GM21381 (cell line): ENCODE measurements at regions not wholly inside any gene's neighbourhood (a gene's known extent, or its start where the extent isn't known, plus 50 kb on each side); places are given as distances from the start of the nearest gene placed in this dataset.
A peak's percentile ranks its signal among the peaks of the same experiment; 100 is the strongest.

Experiments
- ATAC-seq: cut with Tn5 transposase; IDR thresholded peaks from one replicate; pipeline ENCODE4 v1.9.1; 2021; ENCODE audit warnings: mild to moderate bottlenecking, moderate library complexity; ENCODE audit not compliant: unreplicated experiment

DNA sequence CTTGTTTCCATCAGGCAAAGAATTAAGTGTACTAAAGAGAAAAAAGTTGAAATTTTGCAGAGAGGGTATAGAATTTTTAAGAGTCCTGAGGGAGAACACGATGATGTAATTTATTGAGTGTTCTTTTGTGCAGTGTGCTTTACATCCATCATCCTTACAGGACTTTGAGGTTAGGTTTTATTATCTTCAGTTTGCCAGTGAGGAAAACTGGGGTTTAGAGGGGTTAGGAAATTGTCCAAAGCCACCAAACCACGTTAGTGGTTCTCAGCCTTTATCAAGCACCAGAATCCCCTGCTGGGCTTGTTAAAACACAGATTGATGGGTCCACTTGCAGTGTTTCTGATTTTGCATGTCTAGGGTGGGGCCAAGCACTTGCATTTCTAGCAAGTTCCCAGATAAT lies 277.5 kb downstream of the KCNS3 start:
- no peak for ATAC-seq

DNA sequence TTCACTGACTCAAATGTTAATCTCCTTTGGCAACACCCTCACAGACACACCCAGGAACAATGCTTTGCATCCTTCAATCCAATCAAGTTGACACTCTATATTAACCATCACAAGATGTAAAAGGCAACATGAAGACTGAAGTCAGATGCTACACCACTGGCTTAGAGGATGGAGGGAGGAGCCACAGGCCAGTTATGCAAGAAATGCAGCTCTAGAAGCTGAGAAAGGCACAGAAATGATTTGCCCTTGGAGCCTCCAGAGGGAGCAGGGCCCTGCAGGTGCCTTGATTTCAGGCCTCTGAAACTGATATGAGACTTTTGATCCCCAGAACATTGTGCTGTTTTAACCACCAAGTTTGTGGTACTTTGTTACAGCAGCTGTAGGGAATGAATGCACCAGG lies 276.3 kb downstream of the KCNS3 start:
- no peak for ATAC-seq

DNA sequence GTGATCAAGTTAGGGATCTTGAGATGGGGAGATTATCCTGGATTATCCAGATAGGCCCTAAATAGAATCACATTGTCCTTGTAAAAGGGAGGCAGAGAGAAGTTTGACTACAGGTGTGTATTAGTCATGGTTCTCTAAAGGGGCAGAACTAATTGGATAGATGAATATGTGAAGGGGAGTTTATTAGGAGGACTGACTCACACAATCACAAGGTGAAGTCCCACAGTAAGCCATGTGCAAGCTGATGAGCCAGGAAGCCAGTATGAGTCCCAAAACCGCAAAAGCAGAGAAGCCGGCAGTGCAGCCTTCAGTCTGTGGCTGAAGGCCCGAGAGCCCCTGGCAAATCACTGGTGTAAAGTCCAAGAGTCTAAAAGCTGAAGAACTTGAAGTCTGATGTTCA lies 275.8 kb downstream of the KCNS3 start:
- no peak for ATAC-seq

DNA sequence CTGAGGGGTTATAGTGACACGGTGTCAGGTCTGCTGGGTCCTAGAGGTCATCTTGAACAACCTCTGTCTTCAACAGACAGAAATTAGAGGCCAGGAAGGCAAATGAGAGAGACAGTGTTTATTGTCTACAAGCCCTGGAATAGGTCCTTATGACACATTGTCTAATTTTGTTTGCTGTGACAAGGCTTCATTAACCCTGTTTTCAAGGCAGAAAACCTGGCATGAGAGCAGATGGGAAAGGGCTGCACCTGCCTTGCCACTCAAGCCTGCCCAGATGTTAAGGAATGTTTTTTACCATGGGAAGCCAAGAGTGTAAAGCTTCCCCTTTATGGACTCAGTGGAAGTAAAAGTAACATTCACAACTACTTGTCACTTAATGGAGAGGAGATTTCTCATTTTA lies 275.3 kb downstream of the KCNS3 start:
- ATAC-seq = no peak

DNA sequence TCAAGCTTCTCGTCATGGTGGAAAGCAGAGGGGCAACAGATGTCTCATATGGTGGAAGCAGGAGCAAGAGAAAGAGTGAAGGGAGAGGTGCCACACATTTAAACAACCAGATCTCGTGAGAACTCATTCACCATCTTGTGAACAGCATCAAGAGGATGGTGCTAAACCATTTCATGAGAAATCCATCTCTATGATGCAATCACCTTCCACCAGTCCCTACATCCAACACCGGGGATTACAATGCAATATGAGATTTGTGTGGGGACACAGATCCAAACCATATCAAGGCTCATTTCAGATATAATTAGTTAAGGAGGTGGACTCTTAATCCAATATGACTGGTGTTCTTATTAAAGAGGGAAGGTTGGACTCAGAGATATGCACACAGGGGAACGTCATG lies 272.8 kb downstream of the KCNS3 start:
- ATAC-seq = no peak

DNA sequence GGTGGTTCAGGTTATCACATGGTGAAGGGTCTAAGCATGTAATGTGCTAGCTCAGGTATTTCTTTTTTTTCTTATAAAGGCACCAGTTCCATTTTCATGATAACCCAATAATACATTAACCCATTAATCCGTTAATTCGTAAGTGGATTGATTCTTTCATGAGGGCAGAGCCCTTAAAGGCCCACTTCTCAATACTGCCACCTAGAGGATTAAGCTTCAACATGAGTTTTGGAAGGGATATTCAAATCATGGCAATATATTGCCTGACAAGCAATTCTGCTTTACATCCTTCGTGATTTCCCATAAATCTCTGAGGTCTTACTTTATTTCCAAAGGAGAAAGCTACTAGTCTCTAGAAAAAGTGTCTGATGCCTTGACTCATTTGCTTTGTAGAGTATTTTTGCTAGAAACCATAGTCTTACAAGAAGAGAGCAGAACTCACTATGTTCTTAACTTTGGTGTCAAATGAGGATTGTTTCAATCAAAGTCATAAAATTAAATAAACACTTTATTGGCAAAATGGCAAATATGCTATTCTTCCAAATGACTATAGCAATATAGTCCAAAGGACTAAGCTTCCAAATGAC lies 271.3 kb downstream of the KCNS3 start:
- peak; percentile 75 for ATAC-seq

DNA sequence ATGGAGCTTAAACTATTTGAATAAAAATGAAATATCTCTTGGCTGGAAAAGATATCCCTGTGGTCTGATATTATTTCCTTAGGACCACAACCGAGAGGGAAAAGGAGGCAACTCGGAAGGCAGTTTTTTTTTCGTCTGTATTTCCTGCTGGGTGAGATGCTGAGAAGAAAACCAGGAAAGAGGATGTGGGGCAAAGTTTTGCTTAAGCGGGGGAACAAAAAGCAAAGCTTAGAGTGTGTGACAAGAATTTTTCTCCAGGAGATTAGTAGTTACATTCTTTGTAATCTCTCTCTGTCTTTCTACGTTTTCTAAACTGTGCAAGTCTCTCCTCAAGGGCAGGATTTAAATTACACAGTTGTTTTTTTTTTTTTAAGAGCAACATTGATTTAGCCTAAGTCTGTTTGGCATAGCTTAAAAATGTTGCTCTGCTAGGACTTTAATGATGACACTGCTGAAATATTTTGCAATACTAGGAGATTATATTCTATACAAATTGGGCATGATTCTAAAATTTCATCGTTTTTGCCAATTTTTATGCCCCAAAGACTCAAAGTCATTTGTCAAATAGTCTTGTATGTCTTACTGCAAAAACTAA lies 258.5 kb downstream of the KCNS3 start:
- ATAC-seq = no peak

DNA sequence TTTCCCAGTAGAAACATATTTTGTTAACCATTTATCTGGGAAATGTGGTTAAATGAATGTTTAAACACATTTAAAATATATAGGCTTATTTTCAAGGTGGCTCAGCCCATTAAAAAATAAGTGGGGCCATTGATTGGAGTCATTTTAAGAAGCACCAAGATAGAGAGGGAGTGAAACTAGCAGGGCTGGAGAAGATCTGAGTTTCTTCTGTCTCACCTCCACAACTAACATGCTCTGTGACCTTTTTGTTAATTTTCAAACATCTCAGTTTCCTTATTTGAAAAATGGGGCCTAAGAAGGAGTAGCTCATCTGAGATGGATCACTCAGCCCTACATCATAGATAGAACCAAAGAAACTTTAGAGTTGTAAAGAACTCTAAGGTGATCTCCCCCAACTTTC lies 254.8 kb downstream of the KCNS3 start:
- no peak for ATAC-seq

DNA sequence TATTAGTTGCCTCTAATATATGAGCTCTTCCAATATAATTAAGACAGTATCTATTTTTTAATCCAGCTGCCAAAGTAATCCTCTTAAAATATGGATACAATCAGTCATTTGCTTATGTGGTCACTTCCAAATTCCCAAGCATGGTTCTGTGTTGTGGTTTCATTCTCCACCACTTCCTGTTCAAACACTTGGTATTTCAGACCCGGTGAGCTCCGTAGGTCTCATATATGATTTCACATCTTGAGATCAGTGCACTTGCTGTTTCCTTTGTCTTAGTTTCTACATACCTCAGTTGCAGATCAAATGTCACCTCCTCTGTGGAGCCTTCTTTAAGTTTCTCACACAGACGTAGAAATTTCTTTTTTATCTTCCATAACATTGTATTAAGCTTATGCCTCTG lies 254.2 kb downstream of the KCNS3 start:
- ATAC-seq = peak; percentile 55

DNA sequence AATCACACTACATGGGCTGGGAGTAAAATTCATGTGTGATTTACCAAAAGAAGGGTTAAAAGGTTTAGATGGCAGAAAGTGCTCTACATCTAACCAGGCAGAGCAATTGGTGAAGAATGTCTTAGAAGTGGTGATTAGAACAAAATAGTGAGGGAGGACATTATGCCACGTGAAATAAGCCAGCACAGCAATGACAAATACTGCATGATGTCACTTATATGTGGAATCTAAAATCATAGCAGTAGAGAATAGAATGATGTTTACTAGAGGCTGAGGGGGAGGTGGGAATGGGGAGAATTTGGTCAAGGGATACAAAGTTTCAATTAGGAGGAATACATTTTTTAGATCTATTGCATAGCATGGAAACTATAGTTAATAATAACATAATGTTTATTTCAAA lies 253.3 kb downstream of the KCNS3 start:
- no peak for ATAC-seq

DNA sequence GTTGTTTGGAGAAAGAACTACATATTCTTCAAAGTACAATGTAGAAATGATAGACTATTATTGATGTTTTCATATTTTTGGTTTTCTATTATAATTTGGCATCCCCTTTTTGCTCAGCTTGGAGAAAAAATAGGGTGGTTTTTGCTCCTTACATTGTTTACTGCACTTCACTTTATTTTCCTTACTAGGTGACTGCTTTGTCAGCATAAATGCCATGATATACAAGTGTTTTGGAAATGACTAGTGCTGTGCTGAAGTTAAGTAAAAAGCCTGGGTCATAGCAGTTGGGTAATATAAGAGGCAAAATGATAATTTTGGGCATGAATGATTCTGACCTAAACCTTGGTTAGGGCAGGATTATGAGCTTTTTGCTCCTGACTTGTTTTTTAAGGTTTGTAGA lies 250.9 kb downstream of the KCNS3 start:
- no peak for ATAC-seq

DNA sequence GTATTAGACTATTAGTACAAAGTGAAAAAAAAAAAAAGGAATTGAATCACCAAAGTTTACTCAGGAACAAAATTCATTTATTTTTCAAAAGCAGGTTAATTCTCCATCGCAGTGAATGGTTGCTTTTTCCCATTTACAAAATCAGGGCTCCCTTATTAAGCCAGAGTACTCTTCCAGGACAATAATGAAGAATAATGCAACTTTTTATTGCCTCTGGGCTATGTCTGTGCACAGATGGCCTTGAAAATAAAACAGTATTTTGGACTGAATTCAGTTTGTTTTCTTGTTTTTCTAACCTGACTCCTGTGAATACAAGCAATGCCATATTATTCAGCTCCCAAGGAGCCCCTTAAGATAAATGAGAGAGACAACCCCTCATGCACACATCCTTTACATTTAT lies 246.8 kb downstream of the KCNS3 start:
- ATAC-seq = no peak

DNA sequence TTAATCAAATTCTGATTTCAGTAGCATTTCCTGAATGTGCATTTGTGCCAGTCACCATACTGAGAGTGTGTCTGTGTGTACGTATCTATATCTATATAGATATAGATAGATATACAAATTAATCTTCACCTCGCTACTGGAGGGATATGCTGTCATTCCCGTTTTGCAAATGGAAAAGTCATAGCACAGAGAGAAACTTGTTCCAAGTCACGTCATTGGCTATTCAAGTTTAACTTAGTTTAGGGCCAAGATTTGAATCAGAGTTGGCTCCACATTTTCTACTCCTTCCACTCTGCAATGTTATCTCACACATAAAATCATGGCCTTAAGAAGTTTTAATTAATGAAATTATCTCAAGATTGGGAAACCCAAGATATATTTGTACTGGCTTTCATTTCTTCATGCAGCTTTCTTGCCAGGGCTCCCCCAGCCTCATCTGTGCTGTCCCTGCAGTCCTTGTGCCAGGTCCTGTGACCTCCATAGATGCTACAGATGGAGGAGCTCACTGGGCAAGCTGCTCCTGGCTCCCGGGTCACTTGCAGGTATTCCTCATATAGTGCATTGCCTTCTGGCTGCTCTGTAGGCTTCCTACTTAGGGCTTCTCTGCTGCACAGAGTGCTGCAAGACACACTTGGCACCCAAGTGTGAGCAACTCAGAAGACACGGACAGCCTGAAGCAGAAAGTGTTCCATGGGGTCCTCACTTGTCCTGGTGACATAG lies 245.8 kb downstream of the KCNS3 start:
- ATAC-seq = no peak

DNA sequence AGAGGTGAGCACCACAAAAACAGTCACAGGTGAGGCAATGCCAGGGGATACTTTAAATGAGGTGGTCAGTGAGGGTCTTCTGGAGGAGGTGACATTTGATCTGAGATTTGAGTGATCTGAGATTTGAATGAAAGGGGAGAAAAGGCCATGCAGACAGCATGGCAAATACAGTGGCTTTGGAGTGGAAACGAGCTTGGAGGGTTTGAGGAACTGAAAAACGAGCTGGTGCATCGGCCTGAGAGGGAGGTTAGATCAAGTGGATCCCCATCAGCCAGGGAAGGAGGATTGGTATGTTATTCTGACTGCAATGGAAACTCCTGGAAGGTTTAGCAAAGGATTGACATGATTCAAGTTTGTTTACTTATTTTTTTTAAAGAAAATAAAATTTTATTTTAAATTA lies 245.1 kb downstream of the KCNS3 start:
- ATAC-seq = no peak

DNA sequence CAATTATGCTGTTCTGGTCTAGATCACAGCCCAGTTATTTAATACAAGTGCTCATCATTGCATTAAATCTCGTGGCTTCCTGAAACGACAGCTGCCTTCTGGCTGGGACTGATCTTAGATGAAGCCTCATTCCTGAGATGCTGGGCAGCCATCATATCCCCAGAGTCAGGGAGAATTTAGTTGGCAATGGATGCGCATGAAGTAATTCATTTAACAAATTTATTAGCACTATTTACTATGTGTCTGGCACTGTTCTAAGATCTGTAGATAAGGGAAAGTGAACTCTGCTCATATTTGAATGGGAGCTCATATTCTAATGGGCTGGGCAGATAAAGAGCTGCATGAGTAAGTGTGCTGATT lies 244.7 kb downstream of the KCNS3 start:
- ATAC-seq = no peak

DNA sequence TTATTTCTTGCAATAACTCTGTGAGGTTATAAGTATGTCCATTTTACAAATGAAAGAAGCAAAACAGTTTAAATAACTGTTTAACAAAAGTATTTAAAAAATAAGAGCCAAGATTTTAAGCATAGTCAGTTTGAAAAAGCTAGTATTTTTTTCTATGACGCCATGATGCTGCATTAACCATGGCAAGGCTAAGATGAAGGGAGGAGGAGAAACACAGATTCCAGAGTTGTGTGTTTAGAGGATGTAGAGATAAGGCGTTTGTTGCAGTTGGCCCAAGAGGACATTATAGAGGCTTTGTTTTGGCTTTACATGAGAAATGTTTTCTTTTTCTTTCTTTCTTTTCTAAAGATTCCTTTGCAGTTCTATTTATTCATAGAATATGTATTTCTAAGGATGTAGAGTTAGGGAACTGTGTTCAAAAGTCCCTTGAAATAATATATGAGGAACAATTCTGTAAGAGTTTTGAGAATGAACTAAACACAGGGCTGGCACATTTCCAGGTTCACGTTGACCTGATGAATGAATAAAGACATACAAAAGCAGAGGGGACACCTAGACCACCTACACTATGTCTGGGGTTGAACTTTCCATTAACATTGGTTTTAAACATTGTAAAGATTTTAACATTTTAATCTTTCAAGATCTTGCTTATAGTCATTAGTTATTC lies 244.2 kb downstream of the KCNS3 start:
- ATAC-seq = no peak

DNA sequence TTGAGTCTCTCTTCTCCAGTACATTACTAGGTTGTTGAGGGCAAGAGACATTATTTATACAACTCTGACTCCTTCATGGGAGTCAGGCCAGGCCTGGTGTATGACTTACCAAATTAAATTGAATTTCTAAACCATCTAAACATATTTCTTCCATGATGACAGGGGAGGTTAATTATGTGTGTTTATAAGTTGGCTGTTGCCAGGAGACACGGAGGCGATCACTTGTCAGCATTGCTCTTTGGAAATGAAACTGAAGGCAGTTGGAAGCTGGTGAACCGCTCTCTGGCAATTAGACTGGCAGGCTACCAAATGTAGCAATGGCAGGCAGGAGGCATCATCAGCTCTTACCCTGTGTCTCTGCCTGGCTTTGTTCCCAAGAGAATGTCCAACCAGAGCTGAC lies 241.4 kb downstream of the KCNS3 start:
- no peak for ATAC-seq

DNA sequence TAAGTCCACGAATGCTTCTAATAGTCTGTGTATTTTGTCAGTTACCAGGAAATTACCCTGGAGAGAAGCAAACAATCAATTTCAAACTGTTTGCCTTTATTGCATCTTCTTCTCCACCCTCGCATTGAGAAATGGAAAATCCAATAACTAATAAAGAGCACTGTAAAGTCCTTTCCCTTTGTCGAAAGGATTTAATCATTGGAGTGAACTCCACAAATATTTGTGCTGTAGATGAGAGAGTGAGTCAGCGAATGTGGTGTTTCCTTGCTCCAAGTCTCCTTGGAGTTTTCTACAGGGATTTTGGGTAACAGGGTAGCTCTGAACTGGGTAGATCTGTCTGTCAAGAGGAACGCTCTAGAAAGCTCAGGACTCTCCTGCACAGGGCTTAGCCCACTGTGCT lies 240.2 kb downstream of the KCNS3 start:
- no peak for ATAC-seq

DNA sequence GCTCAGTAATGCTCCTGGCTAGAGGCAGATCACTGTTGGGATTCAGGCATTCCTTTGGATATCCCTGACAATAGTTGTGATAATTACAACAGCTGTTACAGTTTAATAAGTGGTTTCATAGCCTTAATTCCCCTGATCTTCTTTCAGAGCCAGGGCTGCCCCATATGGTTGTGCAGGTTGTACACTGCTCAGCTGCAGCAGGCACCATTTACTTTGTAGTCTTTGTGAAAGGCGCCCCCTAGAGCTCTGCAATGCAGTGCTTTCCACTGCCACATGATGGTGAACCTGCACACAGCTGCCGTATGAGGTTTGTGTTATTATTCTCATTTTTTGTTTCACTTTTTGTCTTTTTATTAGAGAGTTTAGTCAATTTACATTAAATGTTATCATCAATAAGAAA lies 239.1 kb downstream of the KCNS3 start:
- ATAC-seq = peak; percentile 88

DNA sequence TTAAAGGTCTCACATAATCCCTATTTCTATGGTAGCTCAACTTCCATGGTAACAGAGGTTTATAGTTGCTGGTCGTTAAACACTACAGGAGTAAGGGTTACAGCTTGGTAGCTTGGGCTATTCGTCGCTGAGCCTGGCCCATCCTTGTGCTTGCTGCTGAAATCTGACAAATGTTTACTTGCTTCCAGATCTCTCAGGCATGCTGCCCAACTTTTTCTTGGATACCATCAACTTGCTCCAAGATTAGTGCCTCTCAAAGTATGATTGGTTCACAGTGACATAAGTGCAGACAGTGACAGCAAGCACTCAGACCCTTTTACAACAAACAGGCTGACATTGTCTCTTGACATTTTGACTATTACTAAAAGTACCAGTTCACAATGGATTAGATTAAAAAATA lies 231.8 kb downstream of the KCNS3 start:
- no peak for ATAC-seq

DNA sequence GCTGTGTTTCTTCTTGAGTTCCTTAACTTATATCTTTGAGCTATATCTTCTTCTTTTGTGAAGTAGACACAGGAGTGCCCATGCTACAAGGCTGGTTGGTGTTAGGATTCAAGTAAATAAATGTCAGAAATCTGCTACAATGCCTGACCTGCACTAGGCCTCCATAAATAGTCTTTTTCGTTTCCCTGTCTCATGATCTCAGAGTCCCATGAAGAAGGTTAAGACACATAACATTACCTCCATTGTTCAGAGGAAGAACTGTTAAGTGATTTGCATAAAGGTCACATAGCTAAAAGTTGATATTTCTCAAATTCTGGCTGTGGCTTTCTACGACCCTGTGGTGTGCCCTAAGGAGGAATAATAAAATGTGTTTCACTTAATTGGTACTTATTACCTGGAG lies 228.4 kb downstream of the KCNS3 start:
- ATAC-seq = no peak

DNA sequence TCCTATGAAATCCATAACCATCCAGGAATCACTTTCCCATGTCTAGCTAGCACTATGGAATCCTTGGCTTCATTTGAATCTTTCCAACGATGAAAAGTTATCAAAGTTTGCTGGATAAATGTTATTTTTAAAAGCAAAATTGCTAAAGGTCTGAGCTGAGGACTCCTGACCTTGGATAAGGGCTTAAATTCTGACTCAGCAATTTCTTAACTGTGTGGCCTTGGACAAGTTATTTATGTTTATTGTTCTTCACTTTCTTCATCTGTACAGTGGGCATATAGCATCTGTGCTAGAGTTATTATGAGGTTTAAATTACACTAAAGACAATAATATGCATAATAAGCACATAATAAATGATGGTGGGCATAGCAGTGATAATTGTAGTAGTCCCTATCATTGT lies 227.5 kb downstream of the KCNS3 start:
- ATAC-seq = no peak
